ENCODE measurements at regions not wholly inside any gene's neighbourhood (a gene's known extent, or its start where the extent isn't known, plus 50 kb on each side); places are given as distances from the start of the nearest gene placed in this dataset.

GRCh38 chr12:88273875-88274274 is 131.8 kb downstream of the TMTC3 start:
- Histone ChIP-seq H3K4me2 (ENCODE audit: low read depth, low read length) (no peak overlapping the region), H3K36me3 (replicated peaks in 1 of 2; ENCODE audit: control insufficient read depth in 1 of 2, insufficient read depth in 2 of 2, low read length in 2 of 2) (no peaks in the 10 kb centered on the region), H3K27ac (ENCODE audit: extremely low read length, insufficient read depth, low read length) (no peak overlapping the region), H2AFZ (ENCODE audit: low read length) (no peak overlapping the region), H3K79me2 (ENCODE audit: insufficient read depth, low read length) (no peaks in the 10 kb centered on the region), H3K27me3 (ENCODE audit: control insufficient read depth in 1 of 2, insufficient read depth in 2 of 2, low read length in 2 of 2) (no peaks in the 10 kb centered on the region), H3K9ac (ENCODE audit: insufficient read depth, low read depth, low read length) (no peak overlapping the region), H4K20me1 (ENCODE audit: insufficient read depth, low read length) (no peaks in the 10 kb centered on the region), H3K4me3 (replicated peaks in 1 of 3; ENCODE audit: insufficient read depth in 1 of 3, low read depth in 2 of 3, low read length in 3 of 3) (no peak overlapping the region), H3K4me1 (ENCODE audit: insufficient read depth, low read length) (no peaks in the 10 kb centered on the region), H3K9me3 (ENCODE audit: low read length) (no peaks in the 10 kb centered on the region)
- BruUV-seq (replicated peaks): no TSS peak
- ChIA-PET POLR2A (no interaction called here), CTCF (ENCODE audit: low intra/inter-chr PET ratio, low total read pairs) (no interaction called here)
- FAIRE-seq (no peak), DNase-seq (ENCODE audit: low spot score) (no peak), ATAC-seq (no peak)
- intact Hi-C loops (cut with micrococcal nuclease; ENCODE audit: unreplicated experiment) (no loop called here), in situ Hi-C loops (cut with HindIII; ENCODE audit: extremely low pct_ligation_motif_present, low pct_unique_long_range_greater_than_20kb) (no loop called here)
- TF ChIP-seq MED13 (CRISPR knock-in tag; IDR thresholded peaks at IDR 0.05): no peak
- no peak for TF ChIP-seq KMT2B (CRISPR knock-in tag; IDR thresholded peaks at IDR 0.05)
- TF ChIP-seq ZNF44 (CRISPR knock-in tag; IDR thresholded peaks at IDR 0.05): no peak
- TF ChIP-seq ZNF720 (CRISPR knock-in tag; IDR thresholded peaks at IDR 0.05): no peak
- TF ChIP-seq MTF2 (CRISPR knock-in tag; IDR thresholded peaks at IDR 0.05; ENCODE audit: borderline replicate concordance): no peak
- TF ChIP-seq FOXP4 (CRISPR knock-in tag; IDR thresholded peaks at IDR 0.05): no peak
- no peak for TF ChIP-seq ETV6 (CRISPR knock-in tag; conservative IDR thresholded peaks at IDR 0.05)
- no peak for TF ChIP-seq PRDM15 (CRISPR knock-in tag; IDR thresholded peaks at IDR 0.05)
- TF ChIP-seq AKAP8 (CRISPR knock-in tag; IDR thresholded peaks at IDR 0.05): no peak
- no peak for TF ChIP-seq RFX3 (CRISPR knock-in tag; IDR thresholded peaks at IDR 0.05)
- 0% methylated on average over 2 of the region's 2 CpGs for WGBS (ENCODE audit: low lambda C conversion rate)
